ENCODE measurements at regions not wholly inside any gene's neighbourhood (a gene's known extent, or its start where the extent isn't known, plus 50 kb on each side); places are given as distances from the start of the nearest gene placed in this dataset.
A peak's percentile ranks its signal among the peaks of the same experiment; 100 is the strongest.

- no peak overlapping the region for H3K27ac ChIP-seq (ENCODE audit: low read depth, low read length)
- 79% methylated on average over 4 of the region's 5 CpGs for WGBS (ENCODE audit: insufficient coverage)
Measured at GRCh38 chr3:68060910-68061309, 406.5 kb upstream of the SUCLG2 start.

GRCh38 chr3:68060191-68060590, 405.8 kb upstream of the SUCLG2 start:
- Histone ChIP-seq H3K9me3 (ENCODE audit: control insufficient read depth, insufficient read depth, low read length) (no peaks in the 10 kb centered on the region), H3K4me1 (ENCODE audit: control insufficient read depth, insufficient read depth, low read length) (no peaks in the 10 kb centered on the region), H3K27me3 (ENCODE audit: control insufficient read depth, insufficient read depth, low read length) (no peaks in the 10 kb centered on the region), H3K36me3 (ENCODE audit: control insufficient read depth, insufficient read depth, low read length) (no peaks in the 10 kb centered on the region), H3K4me3 (ENCODE audit: low read depth, low read length) (no peak overlapping the region), H3K27ac (ENCODE audit: low read depth, low read length) (no peak overlapping the region)
- no peak for DNase-seq (ENCODE audit: low read depth in 4 of 6, low spot score in 6 of 6)
- WGBS (ENCODE audit: insufficient coverage) = no CpG with 5 or more reads among the region's 3 CpGs

More at GRCh38 chr3:68060910-68061309, 406.5 kb upstream of the SUCLG2 start:
- Histone ChIP-seq H3K36me3 (ENCODE audit: control insufficient read depth, insufficient read depth, low read length) (no peaks in the 10 kb centered on the region), H3K9me3 (ENCODE audit: control insufficient read depth, insufficient read depth, low read length) (no peaks in the 10 kb centered on the region), H3K4me1 (ENCODE audit: control insufficient read depth, insufficient read depth, low read length) (no peaks in the 10 kb centered on the region), H3K4me3 (ENCODE audit: low read depth, low read length) (no peak overlapping the region), H3K27me3 (ENCODE audit: control insufficient read depth, insufficient read depth, low read length) (no peaks in the 10 kb centered on the region)
- peak in 1 of 6 donors; percentile 51 for DNase-seq (ENCODE audit: low read depth in 4 of 6, low spot score in 6 of 6)

GRCh38 chr3:68059628-68060152, 405.3 kb upstream of the SUCLG2 start:
- no peak overlapping the region for H3K4me3 ChIP-seq (ENCODE audit: low read depth, low read length)
- no peaks in the 10 kb centered on the region for H3K4me1 ChIP-seq (ENCODE audit: control insufficient read depth, insufficient read depth, low read length)
- no CpG with 5 or more reads among the region's 3 CpGs for WGBS (ENCODE audit: insufficient coverage)
- no peaks in the 10 kb centered on the region for H3K27me3 ChIP-seq (ENCODE audit: control insufficient read depth, insufficient read depth, low read length)
- no peaks in the 10 kb centered on the region for H3K36me3 ChIP-seq (ENCODE audit: control insufficient read depth, insufficient read depth, low read length)
- DNase-seq (ENCODE audit: low read depth in 4 of 6, low spot score in 6 of 6) = no peak
- no peaks in the 10 kb centered on the region for H3K9me3 ChIP-seq (ENCODE audit: control insufficient read depth, insufficient read depth, low read length)
- H3K27ac ChIP-seq (ENCODE audit: low read depth, low read length) = no peak overlapping the region

GRCh38 chr3:68057637-68058320, 403.4 kb upstream of the SUCLG2 start:
- 17% methylated on average over 1 of the region's 2 CpGs for WGBS (ENCODE audit: insufficient coverage)
- Histone ChIP-seq H3K27me3 (ENCODE audit: control insufficient read depth, insufficient read depth, low read length) (no peaks in the 10 kb centered on the region), H3K36me3 (ENCODE audit: control insufficient read depth, insufficient read depth, low read length) (no peaks in the 10 kb centered on the region), H3K4me1 (ENCODE audit: control insufficient read depth, insufficient read depth, low read length) (no peaks in the 10 kb centered on the region), H3K27ac (ENCODE audit: low read depth, low read length) (no peak overlapping the region), H3K4me3 (ENCODE audit: low read depth, low read length) (no peak overlapping the region), H3K9me3 (ENCODE audit: control insufficient read depth, insufficient read depth, low read length) (no peaks in the 10 kb centered on the region)
- no peak for DNase-seq (ENCODE audit: low read depth in 4 of 6, low spot score in 6 of 6)

GRCh38 chr3:68056556-68056955, 402.1 kb upstream of the SUCLG2 start:
- H3K27me3 ChIP-seq (ENCODE audit: control insufficient read depth, insufficient read depth, low read length) = no peaks in the 10 kb centered on the region
- H3K9me3 ChIP-seq (ENCODE audit: control insufficient read depth, insufficient read depth, low read length) = no peaks in the 10 kb centered on the region
- H3K27ac ChIP-seq (ENCODE audit: low read depth, low read length) = no peak overlapping the region
- H3K4me1 ChIP-seq (ENCODE audit: control insufficient read depth, insufficient read depth, low read length) = no peaks in the 10 kb centered on the region
- no peaks in the 10 kb centered on the region for H3K36me3 ChIP-seq (ENCODE audit: control insufficient read depth, insufficient read depth, low read length)
- H3K4me3 ChIP-seq (ENCODE audit: low read depth, low read length) = no peak overlapping the region
- DNase-seq (ENCODE audit: low read depth in 4 of 6, low spot score in 6 of 6) = peak in 1 of 6 donors; percentile 59
- 50% methylated on average over 1 of the region's 2 CpGs for WGBS (ENCODE audit: insufficient coverage)

- no peak for DNase-seq (ENCODE audit: low read depth in 4 of 6, low spot score in 6 of 6)
Measured at GRCh38 chr3:68055215-68055614, 400.8 kb upstream of the SUCLG2 start.

GRCh38 chr3:68049776-68050175, 395.4 kb upstream of the SUCLG2 start:
- WGBS (ENCODE audit: insufficient coverage) = no CpG with 5 or more reads among the region's 3 CpGs
- no peaks in the 10 kb centered on the region for H3K9me3 ChIP-seq (ENCODE audit: control insufficient read depth, insufficient read depth, low read length)
- no peaks in the 10 kb centered on the region for H3K4me1 ChIP-seq (ENCODE audit: control insufficient read depth, insufficient read depth, low read length)
- H3K27ac ChIP-seq (ENCODE audit: low read depth, low read length) = no peak overlapping the region
- no peaks in the 10 kb centered on the region for H3K36me3 ChIP-seq (ENCODE audit: control insufficient read depth, insufficient read depth, low read length)
- no peak for DNase-seq (ENCODE audit: low read depth in 4 of 6, low spot score in 6 of 6)
- H3K4me3 ChIP-seq (ENCODE audit: low read depth, low read length) = no peak overlapping the region
- no peaks in the 10 kb centered on the region for H3K27me3 ChIP-seq (ENCODE audit: control insufficient read depth, insufficient read depth, low read length)

More at GRCh38 chr3:68055215-68055614, 400.8 kb upstream of the SUCLG2 start:
- no peak overlapping the region for H3K27ac ChIP-seq (ENCODE audit: low read depth, low read length)
- no peaks in the 10 kb centered on the region for H3K9me3 ChIP-seq (ENCODE audit: control insufficient read depth, insufficient read depth, low read length)
- no peak overlapping the region for H3K4me3 ChIP-seq (ENCODE audit: low read depth, low read length)
- no peaks in the 10 kb centered on the region for H3K27me3 ChIP-seq (ENCODE audit: control insufficient read depth, insufficient read depth, low read length)
- H3K36me3 ChIP-seq (ENCODE audit: control insufficient read depth, insufficient read depth, low read length) = no peaks in the 10 kb centered on the region
- no CpG with 5 or more reads among the region's 4 CpGs for WGBS (ENCODE audit: insufficient coverage)
- H3K4me1 ChIP-seq (ENCODE audit: control insufficient read depth, insufficient read depth, low read length) = no peaks in the 10 kb centered on the region

- Histone ChIP-seq H3K9me3 (ENCODE audit: control insufficient read depth, insufficient read depth, low read length) (no peaks in the 10 kb centered on the region), H3K4me3 (ENCODE audit: low read depth, low read length) (no peak overlapping the region), H3K4me1 (ENCODE audit: control insufficient read depth, insufficient read depth, low read length) (no peaks in the 10 kb centered on the region), H3K27me3 (ENCODE audit: control insufficient read depth, insufficient read depth, low read length) (no peaks in the 10 kb centered on the region), H3K36me3 (ENCODE audit: control insufficient read depth, insufficient read depth, low read length) (no peaks in the 10 kb centered on the region), H3K27ac (ENCODE audit: low read depth, low read length) (no peak overlapping the region)
- no CpG with 5 or more reads among the region's 3 CpGs for WGBS (ENCODE audit: insufficient coverage)
- DNase-seq (ENCODE audit: low read depth in 4 of 6, low spot score in 6 of 6) = no peak
Measured at GRCh38 chr3:68045976-68046375, 391.6 kb upstream of the SUCLG2 start.

GRCh38 chr3:68033867-68034266, 379.5 kb upstream of the SUCLG2 start:
- Histone ChIP-seq H3K36me3 (ENCODE audit: control insufficient read depth, insufficient read depth, low read length) (no peaks in the 10 kb centered on the region), H3K27ac (ENCODE audit: low read depth, low read length) (no peak overlapping the region), H3K4me1 (ENCODE audit: control insufficient read depth, insufficient read depth, low read length) (no peaks in the 10 kb centered on the region), H3K27me3 (ENCODE audit: control insufficient read depth, insufficient read depth, low read length) (no peaks in the 10 kb centered on the region), H3K9me3 (ENCODE audit: control insufficient read depth, insufficient read depth, low read length) (no peaks in the 10 kb centered on the region), H3K4me3 (ENCODE audit: low read depth, low read length) (no peak overlapping the region)
- WGBS (ENCODE audit: insufficient coverage) = no CpG with 5 or more reads among the region's 2 CpGs
- DNase-seq (ENCODE audit: low read depth in 4 of 6, low spot score in 6 of 6) = no peak

GRCh38 chr3:68032209-68032608, 377.8 kb upstream of the SUCLG2 start:
- Histone ChIP-seq H3K4me1 (ENCODE audit: control insufficient read depth, insufficient read depth, low read length) (no peaks in the 10 kb centered on the region), H3K27ac (ENCODE audit: low read depth, low read length) (no peak overlapping the region), H3K27me3 (ENCODE audit: control insufficient read depth, insufficient read depth, low read length) (no peaks in the 10 kb centered on the region), H3K4me3 (ENCODE audit: low read depth, low read length) (no peak overlapping the region), H3K36me3 (ENCODE audit: control insufficient read depth, insufficient read depth, low read length) (no peaks in the 10 kb centered on the region), H3K9me3 (ENCODE audit: control insufficient read depth, insufficient read depth, low read length) (no peaks in the 10 kb centered on the region)
- peak in 1 of 6 donors; percentile 35 for DNase-seq (ENCODE audit: low read depth in 4 of 6, low spot score in 6 of 6)

Measured in spinal cord (tissue), 9 donors.